Keratinocyte (primary cell): ENCODE measurements at regions not wholly inside any gene's neighbourhood (a gene's known extent, or its start where the extent isn't known, plus 50 kb on each side); places are given as distances from the start of the nearest gene placed in this dataset.
"Not testable (repeated sequence)": the region's sequence is repeated elsewhere in the genome, so short reads cannot be mapped to it uniquely, and the experiment has no call there.

Source experiments
- DNase-seq: peaks from one replicate; pipeline ENCODE4 v3.0.0-alpha.2; 2011; ENCODE audit warnings: low read depth, missing footprints, low spot score
- FAIRE-seq: peaks from 2 replicates; lab custom pipeline; 2011; peaks lifted over from hg19 to GRCh38; lab: Jason Lieb, UNC
- H2AFZ ChIP-seq: 2 replicates; pipeline ENCODE4 v1.6.0; 2012; ENCODE audit warnings: low read length, control low read depth, inconsistent platforms; ENCODE audit not compliant: control insufficient read depth
- H3K27ac ChIP-seq: 2 replicates; pipeline ENCODE4 v1.5.1; 2011; ENCODE audit warnings: low read length; ENCODE audit not compliant: control insufficient read depth, insufficient read depth
- H3K27me3 ChIP-seq: 3 replicates; pipeline ENCODE4 v1.6.0; 2011; ENCODE audit warnings: low read length; ENCODE audit not compliant: control insufficient read depth, insufficient read depth; ENCODE audit errors: extremely low read depth
- H3K36me3 ChIP-seq, 2 experiments: 2 replicates in 1 of 2; 3 replicates in 1 of 2; pipeline ENCODE4 v1.5.1; 2011; ENCODE audit warnings: low read length in 2 of 2, mild to moderate bottlenecking in 1 of 2; ENCODE audit not compliant: control insufficient read depth in 2 of 2, insufficient read depth in 2 of 2; ENCODE audit errors: extremely low read depth in 1 of 2
- H3K4me1 ChIP-seq: 3 replicates; pipeline ENCODE4 v1.5.1; 2011; ENCODE audit warnings: low read length; ENCODE audit not compliant: control insufficient read depth, insufficient read depth; ENCODE audit errors: extremely low read depth
- H3K4me2 ChIP-seq: 3 replicates; pipeline ENCODE4 v1.6.0; 2011; ENCODE audit warnings: low read depth, low read length; ENCODE audit not compliant: control insufficient read depth, insufficient read depth; ENCODE audit errors: extremely low read depth
- H3K4me3 ChIP-seq, 3 experiments: fragments of 200-600 bp in 1 of 3; sonication (generic) in 1 of 3; 2 replicates in 2 of 3; 3 replicates in 1 of 3; pipeline ENCODE4 v1.5.1; 2011 to 2016; ENCODE audit warnings: low read length in 3 of 3, mild to moderate bottlenecking in 3 of 3, control low read depth in 2 of 3, inconsistent platforms in 1 of 3, low read depth in 1 of 3, mixed read lengths in 1 of 3, mixed run types in 1 of 3, moderate library complexity in 1 of 3; ENCODE audit not compliant: control insufficient read depth in 2 of 3, insufficient read depth in 2 of 3; ENCODE audit errors: extremely low read depth in 1 of 3
- H3K79me2 ChIP-seq: 2 replicates; pipeline ENCODE4 v1.6.0; 2012; ENCODE audit warnings: low read length; ENCODE audit not compliant: control insufficient read depth, insufficient read depth
- H3K9ac ChIP-seq: 3 replicates; pipeline ENCODE4 v1.6.0; 2011; ENCODE audit warnings: low read length; ENCODE audit not compliant: control insufficient read depth, insufficient read depth; ENCODE audit errors: extremely low read depth
- H3K9me1 ChIP-seq: 3 replicates; pipeline ENCODE4 v1.6.0; 2011; ENCODE audit warnings: low read length; ENCODE audit not compliant: control insufficient read depth, insufficient read depth; ENCODE audit errors: extremely low read depth
- H3K9me3 ChIP-seq: 2 replicates; pipeline ENCODE4 v1.5.1; 2012; ENCODE audit warnings: low read depth, low read length; ENCODE audit not compliant: control insufficient read depth
- H4K20me1 ChIP-seq: 3 replicates; pipeline ENCODE4 v1.6.0; 2011; ENCODE audit warnings: low read length; ENCODE audit not compliant: control insufficient read depth, insufficient read depth; ENCODE audit errors: extremely low read depth
- EZH2 ChIP-seq: IDR thresholded peaks from one replicate; pipeline ENCODE4 v1.6.1; 2012; ENCODE audit warnings: inconsistent platforms, mild to moderate bottlenecking, low read length, moderate library complexity
- dilution Hi-C: fragments of 300-500 bp; cut with MboI; formaldehyde crosslinking; loops from one replicate; pipeline ENCODE4 v1.7.0; 2020; ENCODE audit warnings: low sequenced_read_pairs; ENCODE audit not compliant: extremely low pct_ligation_motif_present
- TF ChIP-seq, protein P1 (sequence below), 3 experiments: IDR thresholded peaks in 1 of 3; conservative IDR thresholded peaks in 1 of 3; optimal IDR thresholded peaks in 1 of 3; 2 replicates in 2 of 3; 3 replicates in 1 of 3; pipeline versions ENCODE3 to v1.5.1; 2011; ENCODE audit warnings: low read length in 3 of 3, mild to moderate bottlenecking in 3 of 3, moderate library complexity in 2 of 3, control low read depth in 1 of 3, inconsistent platforms in 1 of 3; ENCODE audit not compliant: insufficient read depth in 2 of 3; ENCODE audit errors: extremely low read depth in 1 of 3

DNA sequence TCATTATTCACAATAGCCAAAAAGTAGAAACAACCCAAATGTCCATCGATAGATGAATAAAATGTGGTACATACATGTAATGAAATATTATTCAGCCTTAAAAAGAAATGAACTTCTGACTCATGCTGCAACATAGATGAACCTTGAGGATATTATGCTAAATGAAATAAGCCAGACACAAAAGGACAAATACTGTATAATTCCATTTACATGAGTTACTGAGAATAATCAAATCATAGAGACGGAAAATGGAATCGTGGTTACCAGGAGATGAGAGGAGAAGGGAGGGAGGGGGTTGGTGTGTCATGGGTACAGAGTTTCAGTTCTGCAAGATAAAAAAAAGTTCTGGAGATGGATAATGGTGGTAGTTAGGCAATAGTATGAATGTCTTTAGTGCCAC lies 184.1 kb downstream of the PSMG1 start:
- H3K79me2 ChIP-seq, result no peaks in the 10 kb centered on the region
- no peaks in the 10 kb centered on the region for H4K20me1 ChIP-seq
- no peak overlapping the region for H3K4me3 ChIP-seq
- H3K27ac ChIP-seq, result no peak overlapping the region
- H3K36me3 ChIP-seq, result no peaks in the 10 kb centered on the region
- H3K9me3 ChIP-seq, result no peaks in the 10 kb centered on the region
- no peaks in the 10 kb centered on the region for H3K9me1 ChIP-seq
- dilution Hi-C loops, result no loop called here
- no peak overlapping the region for H2AFZ ChIP-seq
- TF ChIP-seq EZH2, result no peak
- TF ChIP-seq, protein P1, sequence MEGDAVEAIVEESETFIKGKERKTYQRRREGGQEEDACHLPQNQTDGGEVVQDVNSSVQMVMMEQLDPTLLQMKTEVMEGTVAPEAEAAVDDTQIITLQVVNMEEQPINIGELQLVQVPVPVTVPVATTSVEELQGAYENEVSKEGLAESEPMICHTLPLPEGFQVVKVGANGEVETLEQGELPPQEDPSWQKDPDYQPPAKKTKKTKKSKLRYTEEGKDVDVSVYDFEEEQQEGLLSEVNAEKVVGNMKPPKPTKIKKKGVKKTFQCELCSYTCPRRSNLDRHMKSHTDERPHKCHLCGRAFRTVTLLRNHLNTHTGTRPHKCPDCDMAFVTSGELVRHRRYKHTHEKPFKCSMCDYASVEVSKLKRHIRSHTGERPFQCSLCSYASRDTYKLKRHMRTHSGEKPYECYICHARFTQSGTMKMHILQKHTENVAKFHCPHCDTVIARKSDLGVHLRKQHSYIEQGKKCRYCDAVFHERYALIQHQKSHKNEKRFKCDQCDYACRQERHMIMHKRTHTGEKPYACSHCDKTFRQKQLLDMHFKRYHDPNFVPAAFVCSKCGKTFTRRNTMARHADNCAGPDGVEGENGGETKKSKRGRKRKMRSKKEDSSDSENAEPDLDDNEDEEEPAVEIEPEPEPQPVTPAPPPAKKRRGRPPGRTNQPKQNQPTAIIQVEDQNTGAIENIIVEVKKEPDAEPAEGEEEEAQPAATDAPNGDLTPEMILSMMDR (optimal IDR thresholded peaks at IDR 0.05 in 1 of 3, IDR thresholded peaks at IDR 0.05 in 1 of 3, conservative IDR thresholded peaks at IDR 0.05 in 1 of 3; ENCODE audit: extremely low read depth in 1 of 3, insufficient read depth in 2 of 3, low read length in 3 of 3), result no peak
- FAIRE-seq, result no peak
- no peak overlapping the region for H3K4me2 ChIP-seq
- no peaks in the 10 kb centered on the region for H3K27me3 ChIP-seq
- peaks cover 10% of the 10 kb centered on the region for H3K4me1 ChIP-seq
- no peak overlapping the region for H3K9ac ChIP-seq
- DNase-seq, result no peak

DNA sequence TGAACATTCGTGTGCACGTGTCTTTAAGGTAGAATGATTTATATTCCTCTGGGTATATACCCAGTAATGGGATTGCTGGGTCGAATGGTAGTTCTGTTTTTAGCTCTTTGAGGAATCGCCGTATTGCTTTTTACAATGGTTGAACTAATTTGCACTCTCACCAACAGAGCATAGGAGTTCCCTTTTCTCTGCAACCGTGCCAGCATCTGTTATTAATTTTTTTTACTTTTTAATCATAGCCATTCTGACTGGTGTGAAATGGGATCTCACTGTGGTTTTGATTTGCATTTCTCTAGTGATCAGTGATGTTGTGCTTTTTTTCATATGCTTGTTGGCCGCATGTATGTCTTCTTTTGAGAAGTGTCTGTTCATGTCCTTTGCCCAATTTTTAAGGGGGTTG lies 185.0 kb downstream of the PSMG1 start:
- H3K4me3 ChIP-seq, H4K20me1 ChIP-seq, DNase-seq, H3K9me1 ChIP-seq, H2AFZ ChIP-seq, H3K27ac ChIP-seq, H3K9me3 ChIP-seq, H3K27me3 ChIP-seq, dilution Hi-C loops, FAIRE-seq, H3K79me2 ChIP-seq, H3K36me3 ChIP-seq, H3K9ac ChIP-seq, H3K4me2 ChIP-seq: not testable (repeated sequence)
- peaks cover 19% of the 10 kb centered on the region for H3K4me1 ChIP-seq

DNA sequence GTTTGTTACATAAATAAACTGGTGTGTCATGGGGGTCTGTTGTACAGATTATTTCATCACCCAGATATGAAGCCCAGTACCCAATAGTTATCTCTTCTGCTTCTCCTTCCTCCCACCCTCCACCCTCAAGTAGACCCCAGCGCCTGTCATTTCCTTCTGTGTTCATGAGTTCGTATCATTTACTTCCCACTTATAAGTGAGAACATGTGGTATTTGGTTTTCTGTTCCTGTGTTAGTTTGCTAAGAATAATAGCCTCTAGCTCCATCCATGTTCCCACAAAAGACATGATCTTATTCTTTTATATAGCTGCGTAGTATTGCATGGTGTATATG lies 185.4 kb downstream of the PSMG1 start:
- H3K4me2 ChIP-seq, H3K27ac ChIP-seq, H3K27me3 ChIP-seq, H4K20me1 ChIP-seq, H2AFZ ChIP-seq, H3K9me3 ChIP-seq, dilution Hi-C loops, H3K4me3 ChIP-seq, DNase-seq, H3K36me3 ChIP-seq, H3K79me2 ChIP-seq, H3K9me1 ChIP-seq, FAIRE-seq, H3K9ac ChIP-seq: not testable (repeated sequence)
- peaks cover 24% of the 10 kb centered on the region for H3K4me1 ChIP-seq
